Glomerular visceral epithelial cell (primary cell): ENCODE measurements at regions not wholly inside any gene's neighbourhood (a gene's known extent, or its start where the extent isn't known, plus 50 kb on each side); places are given as distances from the start of the nearest gene placed in this dataset.
"Not testable (repeated sequence)": the region's sequence is repeated elsewhere in the genome, so short reads cannot be mapped to it uniquely, and the experiment has no call there.

Experiments
- DNase-seq: peaks from one replicate; pipeline ENCODE4 v3.0.0-alpha.2; 2016; ENCODE audit errors: extremely low spot score

GRCh38 chr17:15802917-15803316 is 70.8 kb downstream of the TBC1D26 start:
- DNase-seq, result not testable (repeated sequence)

- DNase-seq, result not testable (repeated sequence)
Measured at GRCh38 chr17:15806825-15807224, 74.7 kb downstream of the TBC1D26 start.

GRCh38 chr17:15813388-15813787 is 81.3 kb downstream of the TBC1D26 start:
- DNase-seq, result not testable (repeated sequence)

- DNase-seq, result not testable (repeated sequence)
Measured at GRCh38 chr17:15814003-15814402, 81.9 kb downstream of the TBC1D26 start.

GRCh38 chr17:15817861-15818260 is 85.8 kb downstream of the TBC1D26 start:
- DNase-seq, result not testable (repeated sequence)

GRCh38 chr17:15822280-15822679 is 90.2 kb downstream of the TBC1D26 start:
- DNase-seq, result not testable (repeated sequence)

GRCh38 chr17:15828727-15829314 is 96.7 kb downstream of the TBC1D26 start:
- DNase-seq, result peak; percentile 72

- not testable (repeated sequence) for DNase-seq
Measured at GRCh38 chr17:15830221-15830620, 98.1 kb downstream of the TBC1D26 start.

- DNase-seq, result peak; percentile 18
Measured at GRCh38 chr17:15831182-15831581, 99.1 kb downstream of the TBC1D26 start.

GRCh38 chr17:15832921-15833480 is 100.9 kb downstream of the TBC1D26 start:
- not testable (repeated sequence) for DNase-seq

- DNase-seq, result not testable (repeated sequence)
Measured at GRCh38 chr17:15833890-15834289, 101.8 kb downstream of the TBC1D26 start.

GRCh38 chr17:15835481-15835880 is 103.4 kb downstream of the TBC1D26 start:
- not testable (repeated sequence) for DNase-seq

- DNase-seq, result not testable (repeated sequence)
Measured at GRCh38 chr17:15836249-15836982, 104.3 kb downstream of the TBC1D26 start.

GRCh38 chr17:15836991-15837390 is 104.9 kb downstream of the TBC1D26 start:
- not testable (repeated sequence) for DNase-seq

GRCh38 chr17:15847447-15848229 is 97.3 kb upstream of the ADORA2B start:
- DNase-seq, result not testable (repeated sequence)

GRCh38 chr17:15849054-15849453 is 95.9 kb upstream of the ADORA2B start:
- DNase-seq, result peak; percentile 46

- not testable (repeated sequence) for DNase-seq
Measured at GRCh38 chr17:15850071-15850470, 94.9 kb upstream of the ADORA2B start.

GRCh38 chr17:15850687-15851086 is 94.2 kb upstream of the ADORA2B start:
- DNase-seq, result not testable (repeated sequence)

- not testable (repeated sequence) for DNase-seq
Measured at GRCh38 chr17:15852863-15853262, 92.1 kb upstream of the ADORA2B start.

- not testable (repeated sequence) for DNase-seq
Measured at GRCh38 chr17:15856191-15856590, 88.7 kb upstream of the ADORA2B start.

- not testable (repeated sequence) for DNase-seq
Measured at GRCh38 chr17:15856745-15857144, 88.2 kb upstream of the ADORA2B start.

- DNase-seq, result not testable (repeated sequence)
Measured at GRCh38 chr17:15858082-15858481, 86.8 kb upstream of the ADORA2B start.
